ENCODE measurements at regions not wholly inside any gene's neighbourhood (a gene's known extent, or its start where the extent isn't known, plus 50 kb on each side); places are given as distances from the start of the nearest gene placed in this dataset.
A peak's percentile ranks its signal among the peaks of the same experiment; 100 is the strongest.
"Not testable (repeated sequence)": the region's sequence is repeated elsewhere in the genome, so short reads cannot be mapped to it uniquely, and the experiment has no call there.

- H3K9me3 ChIP-seq; H3K4me1 ChIP-seq (ENCODE audit: insufficient read depth); H3K36me3 ChIP-seq; intact Hi-C loops (cut with DNase I); H3K27me3 ChIP-seq; DNase-seq; H3K27ac ChIP-seq; H3K4me3 ChIP-seq: not testable (repeated sequence)
- WGBS, 3 donors, result 92 to 95% (median 93%) methylated on average over 2 of the region's 2 CpGs
These were observed 80.7 kb downstream of the SPTSSA start for GRCh38 chr14:34381304-34381703.

- Histone ChIP-seq H3K4me3 (no peak overlapping the region), H3K36me3 (no peaks in the 10 kb centered on the region), H3K4me1 (ENCODE audit: insufficient read depth) (no peaks in the 10 kb centered on the region), H3K27ac (no peak overlapping the region), H3K27me3 (no peaks in the 10 kb centered on the region), H3K9me3 (no peaks in the 10 kb centered on the region)
- intact Hi-C loops (cut with DNase I), result no loop called here
- DNase-seq, result no peak
- TF ChIP-seq, protein P1, sequence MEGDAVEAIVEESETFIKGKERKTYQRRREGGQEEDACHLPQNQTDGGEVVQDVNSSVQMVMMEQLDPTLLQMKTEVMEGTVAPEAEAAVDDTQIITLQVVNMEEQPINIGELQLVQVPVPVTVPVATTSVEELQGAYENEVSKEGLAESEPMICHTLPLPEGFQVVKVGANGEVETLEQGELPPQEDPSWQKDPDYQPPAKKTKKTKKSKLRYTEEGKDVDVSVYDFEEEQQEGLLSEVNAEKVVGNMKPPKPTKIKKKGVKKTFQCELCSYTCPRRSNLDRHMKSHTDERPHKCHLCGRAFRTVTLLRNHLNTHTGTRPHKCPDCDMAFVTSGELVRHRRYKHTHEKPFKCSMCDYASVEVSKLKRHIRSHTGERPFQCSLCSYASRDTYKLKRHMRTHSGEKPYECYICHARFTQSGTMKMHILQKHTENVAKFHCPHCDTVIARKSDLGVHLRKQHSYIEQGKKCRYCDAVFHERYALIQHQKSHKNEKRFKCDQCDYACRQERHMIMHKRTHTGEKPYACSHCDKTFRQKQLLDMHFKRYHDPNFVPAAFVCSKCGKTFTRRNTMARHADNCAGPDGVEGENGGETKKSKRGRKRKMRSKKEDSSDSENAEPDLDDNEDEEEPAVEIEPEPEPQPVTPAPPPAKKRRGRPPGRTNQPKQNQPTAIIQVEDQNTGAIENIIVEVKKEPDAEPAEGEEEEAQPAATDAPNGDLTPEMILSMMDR (IDR thresholded peaks at IDR 0.05), result no peak
- no peak for TF ChIP-seq POLR2A (IDR thresholded peaks at IDR 0.05)
- TF ChIP-seq EP300 (IDR thresholded peaks at IDR 0.05), result no peak
- 81 to 83% (median 82%) methylated on average over 4 of the region's 4 CpGs for WGBS, 3 donors
These were observed 81.6 kb downstream of the SPTSSA start for GRCh38 chr14:34380471-34380845.

DNA sequence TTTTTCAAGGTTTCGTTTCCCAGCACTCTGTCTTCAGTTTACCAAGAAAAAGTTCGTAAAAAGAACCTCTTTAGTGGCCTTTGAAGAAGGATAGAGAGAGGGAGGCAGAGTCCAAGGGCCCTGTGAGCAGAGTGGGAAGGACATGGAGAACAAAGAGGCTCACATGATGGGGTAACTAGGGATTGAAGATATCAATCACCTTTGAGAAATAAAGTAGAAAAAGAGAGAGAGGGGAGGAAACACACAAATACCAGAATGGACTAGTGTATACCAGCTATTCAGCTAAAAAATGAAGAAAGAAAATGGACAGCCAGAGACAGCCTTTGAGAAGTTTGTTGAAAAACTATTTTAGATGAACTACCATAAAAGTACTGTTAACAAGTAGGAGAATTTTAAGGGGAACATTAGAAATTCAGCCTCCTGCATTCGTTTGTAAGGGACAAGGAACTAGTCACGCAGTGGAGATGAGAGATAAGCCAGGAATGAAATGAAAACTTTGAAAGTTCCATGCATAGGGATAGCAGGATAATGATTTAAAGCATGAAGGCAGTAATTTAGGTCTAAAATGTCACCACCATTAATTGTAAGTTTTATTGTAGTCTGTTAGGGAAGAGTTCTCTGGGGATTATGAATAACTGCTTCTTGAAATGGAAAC is 82.1 kb downstream of the SPTSSA start:
- TF ChIP-seq POLR2A (IDR thresholded peaks at IDR 0.05), result no peak
- Histone ChIP-seq H3K36me3 (no peaks in the 10 kb centered on the region), H3K27me3 (no peaks in the 10 kb centered on the region), H3K9me3 (no peaks in the 10 kb centered on the region), H3K27ac (peak overlapping the region in 1 of 2 donors; percentile 34), H3K4me3 (no peak overlapping the region), H3K4me1 (ENCODE audit: insufficient read depth) (no peaks in the 10 kb centered on the region)
- WGBS, 3 donors, result 24 to 29% (median 26%) methylated on average over 4 of the region's 4 CpGs
- intact Hi-C loops (cut with DNase I), result no loop called here
- no peak for DNase-seq

DNA sequence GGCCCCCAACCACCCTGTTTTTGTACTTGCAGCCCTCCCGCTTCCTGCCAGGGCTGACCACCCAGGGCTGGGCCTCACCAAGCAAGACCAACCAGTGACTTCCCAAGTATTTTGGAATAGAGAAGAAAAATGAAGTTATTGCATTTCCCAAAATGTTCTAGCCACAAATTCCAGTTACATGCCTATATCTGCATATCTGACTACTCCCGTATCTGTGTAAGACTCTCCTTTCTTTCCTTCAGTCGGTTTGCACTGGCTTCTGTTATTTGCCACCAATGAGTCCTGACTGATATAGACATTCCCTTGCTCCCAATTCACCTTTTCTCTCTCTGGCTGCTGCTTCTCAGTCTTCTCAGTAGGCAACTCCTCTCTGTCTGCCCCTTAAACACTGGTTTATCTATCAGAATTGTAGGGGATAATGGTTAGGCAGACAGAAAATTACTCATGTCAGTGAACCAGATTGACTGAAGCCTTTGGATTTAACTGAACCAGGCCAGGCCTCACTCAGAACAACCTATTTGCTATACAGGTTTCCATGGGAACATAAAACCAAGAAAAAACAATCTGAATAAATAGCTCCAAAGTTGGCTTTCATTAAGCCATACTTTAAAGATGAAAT is 85.3 kb downstream of the SPTSSA start:
- intact Hi-C loops (cut with DNase I), result no loop called here
- Histone ChIP-seq H3K27ac (no peak overlapping the region), H3K4me1 (ENCODE audit: insufficient read depth) (no peaks in the 10 kb centered on the region), H3K9me3 (no peaks in the 10 kb centered on the region), H3K27me3 (no peaks in the 10 kb centered on the region), H3K4me3 (no peak overlapping the region), H3K36me3 (no peaks in the 10 kb centered on the region)
- no peak for TF ChIP-seq EP300 (IDR thresholded peaks at IDR 0.05)
- no peak for TF ChIP-seq POLR2A (IDR thresholded peaks at IDR 0.05)
- TF ChIP-seq, protein P1 (IDR thresholded peaks at IDR 0.05), result no peak
- WGBS, 3 donors, result 88 to 92% (median 89%) methylated on average over 3 of the region's 3 CpGs
- no peak for DNase-seq

GRCh38 chr14:34374998-34375740 is 86.9 kb downstream of the SPTSSA start:
- no peak overlapping the region for H3K4me3 ChIP-seq
- intact Hi-C loops (cut with DNase I), result no loop called here
- H3K27me3 ChIP-seq, result no peaks in the 10 kb centered on the region
- H3K27ac ChIP-seq, result no peak overlapping the region
- no peaks in the 10 kb centered on the region for H3K4me1 ChIP-seq (ENCODE audit: insufficient read depth)
- H3K9me3 ChIP-seq, result no peaks in the 10 kb centered on the region
- WGBS, 3 donors, result 83 to 85% (median 85%) methylated on average over 3 of the region's 3 CpGs
- TF ChIP-seq POLR2A (IDR thresholded peaks at IDR 0.05), result no peak
- no peak for TF ChIP-seq EP300 (IDR thresholded peaks at IDR 0.05)
- TF ChIP-seq, protein P1 (IDR thresholded peaks at IDR 0.05), result no peak
- no peak for DNase-seq
- no peaks in the 10 kb centered on the region for H3K36me3 ChIP-seq
